ENCODE measurements at regions not wholly inside any gene's neighbourhood (a gene's known extent, or its start where the extent isn't known, plus 50 kb on each side); places are given as distances from the start of the nearest gene placed in this dataset.
"Not testable (repeated sequence)": the region's sequence is repeated elsewhere in the genome, so short reads cannot be mapped to it uniquely, and the experiment has no call there.

GRCh38 chr1:164087906-164088453, 471.0 kb upstream of the PBX1 start:
- no peaks in the 10 kb centered on the region for H3K27me3 Mint-ChIP-seq
- no peak overlapping the region for H3K27ac Mint-ChIP-seq
- H3K4me1 Mint-ChIP-seq (ENCODE audit: low read depth): no peaks in the 10 kb centered on the region
- intact Hi-C loops (cut with micrococcal nuclease): no loop called here
- no peaks in the 10 kb centered on the region for H3K36me3 Mint-ChIP-seq (ENCODE audit: low read depth)
- H3K4me3 Mint-ChIP-seq: no peak overlapping the region
- H3K9me3 Mint-ChIP-seq: peaks cover 6% of the 10 kb centered on the region

GRCh38 chr1:164092603-164093353, 466.2 kb upstream of the PBX1 start:
- no peak overlapping the region for H3K4me3 Mint-ChIP-seq
- H3K4me1 Mint-ChIP-seq (ENCODE audit: low read depth): no peaks in the 10 kb centered on the region
- no peak overlapping the region for H3K27ac Mint-ChIP-seq
- no peaks in the 10 kb centered on the region for H3K27me3 Mint-ChIP-seq
- H3K36me3 Mint-ChIP-seq (ENCODE audit: low read depth): no peaks in the 10 kb centered on the region
- peaks cover 13% of the 10 kb centered on the region for H3K9me3 Mint-ChIP-seq
- intact Hi-C loops (cut with micrococcal nuclease): no loop called here

GRCh38 chr1:164093543-164093942, 465.4 kb upstream of the PBX1 start:
- no peaks in the 10 kb centered on the region for H3K36me3 Mint-ChIP-seq (ENCODE audit: low read depth)
- H3K27ac Mint-ChIP-seq: no peak overlapping the region
- no peaks in the 10 kb centered on the region for H3K4me1 Mint-ChIP-seq (ENCODE audit: low read depth)
- no peak overlapping the region for H3K4me3 Mint-ChIP-seq
- H3K9me3 Mint-ChIP-seq: peaks cover 13% of the 10 kb centered on the region
- no peaks in the 10 kb centered on the region for H3K27me3 Mint-ChIP-seq
- intact Hi-C loops (cut with micrococcal nuclease): no loop called here

GRCh38 chr1:164101802-164102201, 457.2 kb upstream of the PBX1 start:
- no peaks in the 10 kb centered on the region for H3K36me3 Mint-ChIP-seq (ENCODE audit: low read depth)
- peaks cover 10% of the 10 kb centered on the region for H3K9me3 Mint-ChIP-seq
- H3K4me3 Mint-ChIP-seq: no peak overlapping the region

GRCh38 chr1:164131949-164132348, 427.0 kb upstream of the PBX1 start:
- no peaks in the 10 kb centered on the region for H3K4me1 Mint-ChIP-seq (ENCODE audit: low read depth)
- H3K27me3 Mint-ChIP-seq: no peaks in the 10 kb centered on the region
- H3K27ac Mint-ChIP-seq: no peak overlapping the region
- H3K36me3 Mint-ChIP-seq (ENCODE audit: low read depth): no peaks in the 10 kb centered on the region
- no peak overlapping the region for H3K4me3 Mint-ChIP-seq
- H3K9me3 Mint-ChIP-seq: no peaks in the 10 kb centered on the region
- intact Hi-C loops (cut with micrococcal nuclease): no loop called here

More at GRCh38 chr1:164101802-164102201, 457.2 kb upstream of the PBX1 start:
- intact Hi-C loops (cut with micrococcal nuclease): no loop called here
- no peak overlapping the region for H3K27ac Mint-ChIP-seq
- no peaks in the 10 kb centered on the region for H3K27me3 Mint-ChIP-seq
- H3K4me1 Mint-ChIP-seq (ENCODE audit: low read depth): no peaks in the 10 kb centered on the region

- Mint-ChIP-seq H3K27ac (no peak overlapping the region), H3K27me3 (no peaks in the 10 kb centered on the region), H3K4me3 (no peak overlapping the region), H3K36me3 (ENCODE audit: low read depth) (no peaks in the 10 kb centered on the region), H3K4me1 (ENCODE audit: low read depth) (no peaks in the 10 kb centered on the region), H3K9me3 (no peaks in the 10 kb centered on the region)
- intact Hi-C loops (cut with micrococcal nuclease): no loop called here
These were observed 421.6 kb upstream of the PBX1 start for GRCh38 chr1:164137273-164137925.

- Mint-ChIP-seq H3K27me3 (no peaks in the 10 kb centered on the region), H3K36me3 (ENCODE audit: low read depth) (no peaks in the 10 kb centered on the region), H3K4me3 (no peak overlapping the region), H3K27ac (no peak overlapping the region), H3K4me1 (ENCODE audit: low read depth) (no peaks in the 10 kb centered on the region), H3K9me3 (peaks cover 10% of the 10 kb centered on the region)
- intact Hi-C loops (cut with micrococcal nuclease): no loop called here
These were observed 417.2 kb upstream of the PBX1 start for GRCh38 chr1:164141797-164142196.

- Mint-ChIP-seq H3K4me1 (ENCODE audit: low read depth) (no peaks in the 10 kb centered on the region), H3K27ac (no peak overlapping the region), H3K36me3 (ENCODE audit: low read depth) (no peaks in the 10 kb centered on the region), H3K4me3 (no peak overlapping the region), H3K9me3 (peaks cover 30% of the 10 kb centered on the region), H3K27me3 (no peaks in the 10 kb centered on the region)
- intact Hi-C loops (cut with micrococcal nuclease): no loop called here
These were observed 404.4 kb upstream of the PBX1 start for GRCh38 chr1:164154622-164155021.

- no peak overlapping the region for H3K27ac Mint-ChIP-seq
- no peaks in the 10 kb centered on the region for H3K27me3 Mint-ChIP-seq
- no peaks in the 10 kb centered on the region for H3K4me1 Mint-ChIP-seq (ENCODE audit: low read depth)
- peaks cover 30% of the 10 kb centered on the region for H3K9me3 Mint-ChIP-seq
- intact Hi-C loops (cut with micrococcal nuclease): no loop called here
- no peaks in the 10 kb centered on the region for H3K36me3 Mint-ChIP-seq (ENCODE audit: low read depth)
- no peak overlapping the region for H3K4me3 Mint-ChIP-seq
These were observed 403.6 kb upstream of the PBX1 start for GRCh38 chr1:164155347-164155746.

- Mint-ChIP-seq H3K4me3 (no peak overlapping the region), H3K36me3 (ENCODE audit: low read depth) (no peaks in the 10 kb centered on the region), H3K27me3 (no peaks in the 10 kb centered on the region), H3K4me1 (ENCODE audit: low read depth) (no peaks in the 10 kb centered on the region), H3K27ac (no peak overlapping the region), H3K9me3 (peaks cover 29% of the 10 kb centered on the region)
- intact Hi-C loops (cut with micrococcal nuclease): no loop called here
These were observed 395.6 kb upstream of the PBX1 start for GRCh38 chr1:164163289-164163849.

- H3K27me3 Mint-ChIP-seq: no peaks in the 10 kb centered on the region
- no peaks in the 10 kb centered on the region for H3K4me1 Mint-ChIP-seq (ENCODE audit: low read depth)
- no peak overlapping the region for H3K27ac Mint-ChIP-seq
- intact Hi-C loops (cut with micrococcal nuclease): no loop called here
- no peaks in the 10 kb centered on the region for H3K36me3 Mint-ChIP-seq (ENCODE audit: low read depth)
- no peak overlapping the region for H3K4me3 Mint-ChIP-seq
- H3K9me3 Mint-ChIP-seq: peaks cover 49% of the 10 kb centered on the region
These were observed 393.5 kb upstream of the PBX1 start for GRCh38 chr1:164165466-164165865.

GRCh38 chr1:164166454-164166853, 392.5 kb upstream of the PBX1 start:
- H3K4me3 Mint-ChIP-seq; H3K36me3 Mint-ChIP-seq (ENCODE audit: low read depth); H3K27me3 Mint-ChIP-seq; intact Hi-C loops (cut with micrococcal nuclease); H3K4me1 Mint-ChIP-seq (ENCODE audit: low read depth); H3K27ac Mint-ChIP-seq: not testable (repeated sequence)
- H3K9me3 Mint-ChIP-seq: peaks cover 50% of the 10 kb centered on the region

- Mint-ChIP-seq H3K4me1 (ENCODE audit: low read depth) (no peaks in the 10 kb centered on the region), H3K9me3 (peaks cover 32% of the 10 kb centered on the region), H3K27ac (no peak overlapping the region), H3K27me3 (no peaks in the 10 kb centered on the region), H3K4me3 (no peak overlapping the region), H3K36me3 (ENCODE audit: low read depth) (no peaks in the 10 kb centered on the region)
- intact Hi-C loops (cut with micrococcal nuclease): no loop called here
These were observed 381.9 kb upstream of the PBX1 start for GRCh38 chr1:164177118-164177517.

- intact Hi-C loops (cut with micrococcal nuclease): no loop called here
- no peaks in the 10 kb centered on the region for H3K4me1 Mint-ChIP-seq (ENCODE audit: low read depth)
- H3K27ac Mint-ChIP-seq: no peak overlapping the region
- H3K4me3 Mint-ChIP-seq: no peak overlapping the region
- no peaks in the 10 kb centered on the region for H3K36me3 Mint-ChIP-seq (ENCODE audit: low read depth)
- no peaks in the 10 kb centered on the region for H3K27me3 Mint-ChIP-seq
- H3K9me3 Mint-ChIP-seq: peaks cover 48% of the 10 kb centered on the region
These were observed 378.2 kb upstream of the PBX1 start for GRCh38 chr1:164180824-164181223.

All from dendritic cell treated with granulocyte-macrophage colony-stimulating factor and Interleukin-4, amounts not matched to agents 40 ng/mL and 50 ng/mL, for 4 days (primary cell).